Caco-2 (cell line): ENCODE measurements at regions not wholly inside any gene's neighbourhood (a gene's known extent, or its start where the extent isn't known, plus 50 kb on each side); places are given as distances from the start of the nearest gene placed in this dataset.
A peak's percentile ranks its signal among the peaks of the same experiment; 100 is the strongest.

ENCODE experiments used
- BruUV-seq: library from RNA; stranded (reverse); fragments of 400-500 nt; replicated peaks from 2 replicates; lab custom pipeline; 2021; lab: Mats Ljungman, UMichigan
- CTCF ChIA-PET: fragments of 300-600 bp; sonication (Branson Sonifier 250); formaldehyde crosslinking; loops from one replicate; lab custom pipeline; 2022; ENCODE audit warnings: antibody characterized with exemption; lab: Charles Lee
- POLR2A ChIA-PET: fragments of 300-600 bp; sonication (Branson Sonifier 250); formaldehyde crosslinking; loops from one replicate; lab custom pipeline; 2022; ENCODE audit warnings: antibody characterized with exemption; lab: Charles Lee
- DNase-seq, 2 experiments: peaks; one replicate each; pipeline versions ENCODE4 v3.0.0 to v3.0.0-alpha.2; 2020 to 2022
- H3K27me3 ChIP-seq: replicated peaks from 2 replicates; pipeline ENCODE4 v1.6.0; 2011; ENCODE audit warnings: low read length; ENCODE audit not compliant: control insufficient read depth, insufficient read depth
- H3K36me3 ChIP-seq: 2 replicates; pipeline ENCODE4 v1.5.1; 2011; ENCODE audit warnings: low read length; ENCODE audit not compliant: control insufficient read depth, insufficient read depth
- H3K4me1 ChIP-seq: fragments of 250-450 bp; sonication (Bioruptor Pico); 2 replicates; pipeline ENCODE4 v1.5.1; 2020; ENCODE audit warnings: mild to moderate bottlenecking
- H3K4me3 ChIP-seq: 2 replicates; pipeline ENCODE4 v1.5.1; 2011; ENCODE audit warnings: low read depth, mild to moderate bottlenecking, control low read depth, low read length
- H3K9me3 ChIP-seq: fragments of 250-450 bp; sonication (Bioruptor Pico); 2 replicates; pipeline ENCODE4 v1.5.1; 2020; ENCODE audit warnings: mild to moderate bottlenecking, moderate library complexity
- H3K27ac Mint-ChIP-seq: one replicate; pipeline ENCODE4 v1.8.0; 2022; ENCODE audit warnings: mixed read lengths; ENCODE audit not compliant: unreplicated experiment
- H3K27me3 Mint-ChIP-seq: one replicate; pipeline ENCODE4 v1.8.0; 2022; ENCODE audit warnings: mixed read lengths; ENCODE audit not compliant: insufficient read depth, unreplicated experiment
- H3K36me3 Mint-ChIP-seq: one replicate; pipeline ENCODE4 v1.8.0; 2022; ENCODE audit warnings: mild to moderate bottlenecking, mixed read lengths; ENCODE audit not compliant: insufficient read depth, unreplicated experiment
- H3K4me1 Mint-ChIP-seq: one replicate; pipeline ENCODE4 v1.8.0; 2022; ENCODE audit warnings: low read depth, mixed read lengths; ENCODE audit not compliant: unreplicated experiment
- H3K4me3 Mint-ChIP-seq: one replicate; pipeline ENCODE4 v1.8.0; 2022; ENCODE audit warnings: mild to moderate bottlenecking, moderate library complexity, mixed read lengths; ENCODE audit not compliant: unreplicated experiment
- H3K9me3 Mint-ChIP-seq: one replicate; pipeline ENCODE4 v1.8.0; 2022; ENCODE audit warnings: mixed read lengths; ENCODE audit not compliant: unreplicated experiment
- intact Hi-C: fragments of 100-400 bp; cut with micrococcal nuclease; formaldehyde crosslinking; loops from one replicate; pipeline ENCODE4 v1.10.0; 2022; ENCODE audit not compliant: unreplicated experiment
- TF ChIP-seq, protein P1 (sequence below), 2 experiments: fragments of 200-600 bp in 1 of 2; IDR thresholded peaks; 1 replicate in 1 of 2; 2 replicates in 1 of 2; pipeline versions ENCODE4 v1.5.1 to v1.8.0; 2011 to 2022; ENCODE audit warnings: antibody characterized with exemption in 1 of 2, control low read depth in 1 of 2, inconsistent platforms in 1 of 2, low read depth in 1 of 2, low read length in 1 of 2, mild to moderate bottlenecking in 1 of 2, moderate library complexity in 1 of 2; ENCODE audit not compliant: insufficient read depth in 1 of 2, severe bottlenecking in 1 of 2, unreplicated experiment in 1 of 2

DNA sequence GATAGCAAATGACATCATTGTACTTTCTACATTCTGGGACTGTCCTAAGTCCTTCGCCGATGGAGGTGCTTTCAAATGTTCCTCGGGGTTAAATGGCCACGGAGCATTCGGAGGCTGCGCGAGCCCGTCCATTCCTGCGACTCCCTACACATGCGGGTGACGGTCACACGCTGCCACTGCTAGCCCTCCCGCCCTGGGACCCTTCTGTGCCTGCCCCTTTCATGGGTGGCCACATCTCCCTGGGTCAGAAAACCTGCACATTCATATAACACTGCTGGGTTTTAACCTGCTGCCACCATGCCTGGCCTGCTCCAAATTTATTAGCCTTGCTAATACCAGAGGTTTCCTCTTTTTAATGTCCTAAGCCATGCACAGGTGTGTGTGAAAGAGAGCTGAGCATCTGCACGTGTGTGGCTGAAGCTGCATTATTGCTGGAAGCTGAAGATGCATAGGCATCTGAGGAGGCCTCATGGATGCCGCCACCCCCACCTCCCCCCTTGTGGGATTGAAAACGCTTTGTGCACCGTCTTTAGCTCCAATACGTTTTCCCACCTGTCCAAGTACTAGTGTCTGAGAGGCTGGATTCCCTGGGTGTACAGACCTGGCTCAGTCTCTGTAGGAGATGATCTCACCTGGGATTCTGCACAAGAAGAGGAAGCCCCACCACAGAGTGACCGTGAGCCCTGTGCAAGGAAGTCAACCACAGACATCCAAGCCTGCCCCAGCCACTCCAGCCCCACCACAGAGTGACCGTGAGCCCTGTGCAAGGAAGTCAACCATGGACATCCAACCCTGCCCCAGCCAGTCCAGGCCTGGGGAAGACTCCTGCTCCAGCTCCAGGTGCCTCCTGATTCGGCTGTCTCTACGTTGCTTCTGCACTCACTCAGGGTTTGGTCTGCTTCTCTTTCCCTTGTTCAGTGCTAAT is 626.4 kb downstream of the BRD1 start:
- H3K4me1 ChIP-seq, result no peaks in the 10 kb centered on the region
- no peaks in the 10 kb centered on the region for H3K9me3 ChIP-seq
- no TSS peak for BruUV-seq
- Mint-ChIP-seq H3K4me1 (no peaks in the 10 kb centered on the region), H3K27ac (no peak overlapping the region), H3K9me3 (no peaks in the 10 kb centered on the region), H3K36me3 (peaks cover 4% of the 10 kb centered on the region), H3K4me3 (no peak overlapping the region), H3K27me3 (peaks cover 20% of the 10 kb centered on the region)
- TF ChIP-seq, protein P1, sequence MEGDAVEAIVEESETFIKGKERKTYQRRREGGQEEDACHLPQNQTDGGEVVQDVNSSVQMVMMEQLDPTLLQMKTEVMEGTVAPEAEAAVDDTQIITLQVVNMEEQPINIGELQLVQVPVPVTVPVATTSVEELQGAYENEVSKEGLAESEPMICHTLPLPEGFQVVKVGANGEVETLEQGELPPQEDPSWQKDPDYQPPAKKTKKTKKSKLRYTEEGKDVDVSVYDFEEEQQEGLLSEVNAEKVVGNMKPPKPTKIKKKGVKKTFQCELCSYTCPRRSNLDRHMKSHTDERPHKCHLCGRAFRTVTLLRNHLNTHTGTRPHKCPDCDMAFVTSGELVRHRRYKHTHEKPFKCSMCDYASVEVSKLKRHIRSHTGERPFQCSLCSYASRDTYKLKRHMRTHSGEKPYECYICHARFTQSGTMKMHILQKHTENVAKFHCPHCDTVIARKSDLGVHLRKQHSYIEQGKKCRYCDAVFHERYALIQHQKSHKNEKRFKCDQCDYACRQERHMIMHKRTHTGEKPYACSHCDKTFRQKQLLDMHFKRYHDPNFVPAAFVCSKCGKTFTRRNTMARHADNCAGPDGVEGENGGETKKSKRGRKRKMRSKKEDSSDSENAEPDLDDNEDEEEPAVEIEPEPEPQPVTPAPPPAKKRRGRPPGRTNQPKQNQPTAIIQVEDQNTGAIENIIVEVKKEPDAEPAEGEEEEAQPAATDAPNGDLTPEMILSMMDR (IDR thresholded peaks at IDR 0.05; ENCODE audit: insufficient read depth in 1 of 2, low read depth in 1 of 2, low read length in 1 of 2, severe bottlenecking in 1 of 2, unreplicated experiment in 1 of 2), result no peak
- POLR2A ChIA-PET, result no interaction called here
- H3K36me3 ChIP-seq, result no peaks in the 10 kb centered on the region
- peak in 1 of 2 experiments; percentile 14 for DNase-seq
- no peaks in the 10 kb centered on the region for H3K27me3 ChIP-seq
- CTCF ChIA-PET, result no interaction called here
- no peak overlapping the region for H3K4me3 ChIP-seq
- intact Hi-C loops, result no loop called here

DNA sequence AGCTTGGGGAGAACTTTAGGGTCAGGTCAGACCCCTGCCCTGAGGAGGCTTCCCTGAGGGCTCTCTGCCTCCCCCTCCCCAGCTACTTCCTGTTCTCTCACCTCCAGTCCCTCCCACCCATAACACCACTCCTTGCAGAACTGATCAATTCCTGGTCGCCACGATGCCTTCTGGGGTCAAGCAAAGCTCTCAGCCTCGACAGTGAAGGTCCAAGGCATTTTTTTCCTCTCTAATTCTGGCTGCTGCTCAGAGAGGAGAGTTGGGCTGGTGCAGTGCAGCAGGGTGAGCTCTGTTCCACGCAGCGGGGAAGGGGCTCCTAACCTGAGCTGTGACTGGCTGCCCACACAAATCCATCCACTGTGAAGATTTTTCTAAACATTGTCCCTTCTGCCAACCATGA is 628.4 kb downstream of the BRD1 start:
- H3K27ac Mint-ChIP-seq, result no peak overlapping the region
- intact Hi-C loops, result no loop called here
- ChIA-PET CTCF (no interaction called here), POLR2A (no interaction called here)
- no peak for DNase-seq
- no peak overlapping the region for H3K4me3 ChIP-seq
- H3K9me3 Mint-ChIP-seq, result no peaks in the 10 kb centered on the region
- H3K4me1 Mint-ChIP-seq, result no peaks in the 10 kb centered on the region
- no peaks in the 10 kb centered on the region for H3K36me3 ChIP-seq
- H3K4me3 Mint-ChIP-seq, result no peak overlapping the region
- peaks cover 19% of the 10 kb centered on the region for H3K27me3 Mint-ChIP-seq
- no peaks in the 10 kb centered on the region for H3K36me3 Mint-ChIP-seq
- H3K4me1 ChIP-seq, result no peaks in the 10 kb centered on the region
- BruUV-seq, result no TSS peak
- no peaks in the 10 kb centered on the region for H3K9me3 ChIP-seq
- H3K27me3 ChIP-seq, result no peaks in the 10 kb centered on the region
- TF ChIP-seq, protein P1 (IDR thresholded peaks at IDR 0.05; ENCODE audit: insufficient read depth in 1 of 2, low read depth in 1 of 2, low read length in 1 of 2, severe bottlenecking in 1 of 2, unreplicated experiment in 1 of 2), result no peak

DNA sequence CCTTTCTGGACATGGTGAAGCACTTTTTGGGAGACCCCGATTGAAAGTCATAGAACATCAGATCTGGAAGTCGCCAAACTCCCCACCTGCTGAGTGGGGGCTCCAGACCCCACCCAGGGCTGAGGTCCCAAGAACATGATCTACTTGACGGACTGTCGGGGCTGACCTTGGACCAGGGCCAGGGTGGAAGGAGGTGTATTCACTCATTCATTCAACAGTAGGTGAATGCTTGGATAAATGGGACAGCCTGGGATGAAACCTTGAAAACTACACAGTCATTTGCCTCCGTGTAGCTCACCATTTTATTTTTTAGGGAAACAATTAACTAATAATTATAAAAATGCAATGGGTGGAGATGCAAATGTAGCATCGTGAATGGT is 629.0 kb downstream of the BRD1 start:
- H3K27me3 Mint-ChIP-seq, result peaks cover 19% of the 10 kb centered on the region
- H3K4me1 Mint-ChIP-seq, result no peaks in the 10 kb centered on the region
- H3K4me1 ChIP-seq, result no peaks in the 10 kb centered on the region
- H3K36me3 Mint-ChIP-seq, result no peaks in the 10 kb centered on the region
- intact Hi-C loops, result no loop called here
- no peaks in the 10 kb centered on the region for H3K36me3 ChIP-seq
- ChIA-PET CTCF (no interaction called here), POLR2A (no interaction called here)
- H3K4me3 Mint-ChIP-seq, result no peak overlapping the region
- no peak overlapping the region for H3K27ac Mint-ChIP-seq
- BruUV-seq, result no TSS peak
- H3K9me3 Mint-ChIP-seq, result no peaks in the 10 kb centered on the region
- TF ChIP-seq, protein P1 (IDR thresholded peaks at IDR 0.05; ENCODE audit: insufficient read depth in 1 of 2, low read depth in 1 of 2, low read length in 1 of 2, severe bottlenecking in 1 of 2, unreplicated experiment in 1 of 2), result no peak
- no peak overlapping the region for H3K4me3 ChIP-seq
- DNase-seq, result no peak
- H3K27me3 ChIP-seq, result no peaks in the 10 kb centered on the region
- H3K9me3 ChIP-seq, result no peaks in the 10 kb centered on the region
